ENCODE measurements at regions not wholly inside any gene's neighbourhood (a gene's known extent, or its start where the extent isn't known, plus 50 kb on each side); places are given as distances from the start of the nearest gene placed in this dataset.

GRCh38 chr9:79170643-79171042 is 401.1 kb upstream of the TLE4 start:
- H3K9me3 Mint-ChIP-seq (ENCODE audit: low read depth): no peaks in the 10 kb centered on the region
- CTCF ChIA-PET: no interaction called here
- ATAC-seq (no peak), DNase-seq (no peak)
- intact Hi-C loops (cut with DNase I, micrococcal nuclease): no loop called here
- H3K27ac Mint-ChIP-seq: no peak overlapping the region
- no peak overlapping the region for H3K4me3 Mint-ChIP-seq
- no peaks in the 10 kb centered on the region for H3K4me1 Mint-ChIP-seq
- POLR2A ChIA-PET: no interaction called here
- H3K36me3 Mint-ChIP-seq (ENCODE audit: low read depth): no peaks in the 10 kb centered on the region
- H3K27me3 Mint-ChIP-seq: no peaks in the 10 kb centered on the region

GRCh38 chr9:79173932-79174331 is 397.8 kb upstream of the TLE4 start:
- H3K4me3 Mint-ChIP-seq: no peak overlapping the region
- no peaks in the 10 kb centered on the region for H3K36me3 Mint-ChIP-seq (ENCODE audit: low read depth)
- ChIA-PET POLR2A (no interaction called here), CTCF (no interaction called here)
- ATAC-seq: no peak
- H3K4me1 Mint-ChIP-seq: no peaks in the 10 kb centered on the region
- no peak for DNase-seq
- no peaks in the 10 kb centered on the region for H3K9me3 Mint-ChIP-seq (ENCODE audit: low read depth)
- no peak overlapping the region for H3K27ac Mint-ChIP-seq
- intact Hi-C loops (cut with DNase I, micrococcal nuclease): no loop called here
- no peaks in the 10 kb centered on the region for H3K27me3 Mint-ChIP-seq

DNA sequence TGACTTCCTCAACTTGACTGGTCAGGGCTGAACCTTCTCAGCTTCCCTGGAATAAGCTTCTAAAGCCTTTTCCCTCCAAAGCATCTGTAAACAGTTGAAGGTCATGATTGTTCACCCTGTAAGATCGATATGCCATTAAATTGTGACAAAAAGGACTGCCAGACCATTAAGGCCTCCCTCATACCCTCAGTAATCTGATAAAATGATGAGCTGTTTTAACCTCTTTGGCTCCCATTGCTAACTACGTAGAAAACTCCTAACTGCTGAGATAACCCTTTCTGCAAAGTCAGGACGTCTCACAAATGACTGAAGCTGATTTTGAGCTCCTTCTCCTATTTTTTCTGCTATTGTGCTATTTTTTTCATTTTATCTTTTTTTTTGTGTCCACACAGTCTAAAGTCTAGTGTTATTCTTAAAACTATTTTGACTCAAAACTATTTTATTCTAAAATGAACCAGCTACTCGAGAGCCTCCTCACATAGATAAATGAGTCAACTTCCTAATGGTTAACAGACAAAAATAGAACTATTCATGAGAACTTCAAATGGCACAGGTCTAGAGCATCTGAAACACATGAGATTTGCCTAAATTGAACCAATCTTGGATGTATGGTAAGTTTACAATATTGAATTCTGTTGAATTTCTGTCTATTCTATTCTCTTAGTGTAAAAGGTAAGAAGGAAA is 395.6 kb upstream of the TLE4 start:
- POLR2A ChIA-PET: no interaction called here
- intact Hi-C loops (cut with DNase I, micrococcal nuclease): no loop called here
- CTCF ChIA-PET: interaction anchor here (0.9 kb wide), 1 partner anchor 48 kb away, joined by 3 read pairs; no protein-coding TSS in a partner anchor
- no peaks in the 10 kb centered on the region for H3K27me3 Mint-ChIP-seq
- H3K4me3 Mint-ChIP-seq: no peak overlapping the region
- no peaks in the 10 kb centered on the region for H3K36me3 Mint-ChIP-seq (ENCODE audit: low read depth)
- no peak for DNase-seq
- no peaks in the 10 kb centered on the region for H3K9me3 Mint-ChIP-seq (ENCODE audit: low read depth)
- no peak for ATAC-seq
- H3K27ac Mint-ChIP-seq: no peak overlapping the region
- H3K4me1 Mint-ChIP-seq: no peaks in the 10 kb centered on the region

- Mint-ChIP-seq H3K9me3 (ENCODE audit: low read depth) (no peaks in the 10 kb centered on the region), H3K4me3 (no peak overlapping the region), H3K4me1 (no peaks in the 10 kb centered on the region), H3K36me3 (ENCODE audit: low read depth) (no peaks in the 10 kb centered on the region), H3K27ac (no peak overlapping the region), H3K27me3 (no peaks in the 10 kb centered on the region)
- intact Hi-C loops (cut with DNase I, micrococcal nuclease): no loop called here
- ChIA-PET POLR2A (no interaction called here), CTCF (no interaction called here)
- ATAC-seq (no peak), DNase-seq (no peak)
Observed at GRCh38 chr9:79184831-79185230, 386.9 kb upstream of the TLE4 start.

DNA sequence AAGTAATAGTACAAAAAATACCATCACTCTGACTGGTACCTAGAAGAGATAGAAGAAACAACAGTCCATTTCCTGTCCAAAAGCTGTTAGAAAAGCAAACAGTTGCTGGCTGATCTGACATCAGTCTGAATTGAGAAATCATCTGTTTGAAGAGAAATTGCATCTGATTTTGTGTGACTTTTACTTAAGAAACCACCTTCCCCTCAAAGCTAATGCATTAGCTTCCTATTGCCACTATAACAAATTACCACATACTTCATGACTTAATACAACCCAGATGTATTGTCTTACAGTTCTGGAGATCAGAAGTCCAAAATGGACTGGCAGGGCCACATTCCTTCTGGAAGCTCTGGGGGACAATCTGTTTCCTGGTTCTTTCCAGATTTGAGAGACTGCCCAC is 385.9 kb upstream of the TLE4 start:
- H3K4me3 Mint-ChIP-seq: no peak overlapping the region
- no peaks in the 10 kb centered on the region for H3K9me3 Mint-ChIP-seq (ENCODE audit: low read depth)
- CTCF ChIA-PET: no interaction called here

DNA sequence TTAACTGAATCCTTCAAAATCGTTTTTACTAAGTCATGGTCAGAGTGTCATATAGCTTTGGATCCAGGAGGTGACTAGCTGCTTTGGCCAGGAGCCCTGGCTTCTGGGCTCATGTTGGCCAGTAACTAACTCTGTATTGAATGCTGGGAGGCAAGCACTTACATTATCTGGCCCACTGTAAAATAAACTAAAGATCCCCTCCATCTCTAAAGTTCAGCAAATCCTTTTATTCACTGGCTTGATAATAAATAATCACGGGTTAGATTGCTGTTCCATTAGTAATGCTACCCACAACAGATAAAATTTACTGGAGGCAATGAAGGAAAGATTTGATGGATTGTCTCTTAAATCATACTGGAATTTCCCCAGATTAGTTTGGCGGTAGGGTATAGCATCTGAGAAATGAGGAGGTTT is 382.2 kb upstream of the TLE4 start:
- CTCF ChIA-PET: no interaction called here
- no peaks in the 10 kb centered on the region for H3K36me3 Mint-ChIP-seq (ENCODE audit: low read depth)
- POLR2A ChIA-PET: no interaction called here
- no peak overlapping the region for H3K27ac Mint-ChIP-seq
- no peak overlapping the region for H3K4me3 Mint-ChIP-seq
- H3K4me1 Mint-ChIP-seq: no peaks in the 10 kb centered on the region
- intact Hi-C loops (cut with DNase I, micrococcal nuclease): no loop called here
- no peaks in the 10 kb centered on the region for H3K27me3 Mint-ChIP-seq
- ATAC-seq (no peak), DNase-seq (no peak)
- no peaks in the 10 kb centered on the region for H3K9me3 Mint-ChIP-seq (ENCODE audit: low read depth)

More for the DNA sequence above, 385.9 kb upstream of the TLE4 start:
- Mint-ChIP-seq H3K27ac (no peak overlapping the region), H3K27me3 (no peaks in the 10 kb centered on the region), H3K4me1 (no peaks in the 10 kb centered on the region), H3K36me3 (ENCODE audit: low read depth) (no peaks in the 10 kb centered on the region)
- DNase-seq (no peak), ATAC-seq (no peak)
- POLR2A ChIA-PET: no interaction called here
- intact Hi-C loops (cut with DNase I, micrococcal nuclease): no loop called here

GRCh38 chr9:79193001-79193400 is 378.8 kb upstream of the TLE4 start:
- Mint-ChIP-seq H3K27me3 (peaks cover 2% of the 10 kb centered on the region), H3K36me3 (ENCODE audit: low read depth) (no peaks in the 10 kb centered on the region), H3K9me3 (ENCODE audit: low read depth) (no peaks in the 10 kb centered on the region), H3K27ac (no peak overlapping the region), H3K4me1 (no peaks in the 10 kb centered on the region), H3K4me3 (no peak overlapping the region)
- ChIA-PET CTCF (no interaction called here), POLR2A (no interaction called here)
- ATAC-seq: no peak
- intact Hi-C loops (cut with DNase I, micrococcal nuclease): no loop called here
- no peak for DNase-seq

DNA sequence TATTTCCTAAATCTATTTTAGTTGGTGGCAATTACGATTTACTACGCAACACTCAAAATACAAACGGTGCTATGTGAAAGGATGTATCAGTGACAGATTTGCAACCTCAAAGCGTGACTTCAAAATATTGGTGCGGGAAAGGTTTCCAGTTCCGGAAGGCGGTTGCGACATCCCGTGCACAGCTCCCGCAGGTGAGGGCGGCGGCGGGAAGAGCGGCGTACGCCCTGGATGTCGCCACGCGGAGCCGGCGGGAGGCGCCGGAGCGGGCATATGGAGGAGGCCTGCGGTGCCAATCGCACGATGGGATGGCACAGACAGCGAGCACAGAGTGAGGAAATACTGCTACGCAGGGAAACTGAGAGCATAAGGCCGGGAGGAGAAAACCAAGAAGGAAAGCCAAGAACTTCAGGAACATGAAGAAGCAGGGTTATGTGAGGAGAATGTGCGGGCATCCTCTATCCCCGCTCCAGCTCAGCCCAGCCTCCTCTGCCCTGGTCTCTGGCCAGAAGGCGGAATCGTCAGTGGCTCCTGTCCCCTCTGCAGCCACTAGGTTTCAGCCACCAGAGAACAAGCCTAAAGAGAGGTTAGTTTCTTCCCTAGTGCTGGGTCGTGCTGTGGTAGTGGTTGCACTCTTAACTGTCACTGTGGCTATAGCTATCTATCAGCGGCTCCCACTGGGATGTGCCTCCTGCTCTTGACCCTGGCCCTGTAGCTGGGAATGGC is 378.1 kb upstream of the TLE4 start:
- H3K4me1 Mint-ChIP-seq: no peaks in the 10 kb centered on the region
- no peaks in the 10 kb centered on the region for H3K9me3 Mint-ChIP-seq (ENCODE audit: low read depth)
- CTCF ChIA-PET: interaction anchor here (0.6 kb wide), 1 partner anchor 210 kb away, joined by 3 read pairs; no protein-coding TSS in a partner anchor
- DNase-seq (no peak), ATAC-seq (no peak)
- no peaks in the 10 kb centered on the region for H3K36me3 Mint-ChIP-seq (ENCODE audit: low read depth)
- H3K27ac Mint-ChIP-seq: no peak overlapping the region
- H3K4me3 Mint-ChIP-seq: no peak overlapping the region
- peaks cover 2% of the 10 kb centered on the region for H3K27me3 Mint-ChIP-seq
- POLR2A ChIA-PET: no interaction called here
- intact Hi-C loops (cut with DNase I, micrococcal nuclease): no loop called here

- POLR2A ChIA-PET: no interaction called here
- no peaks in the 10 kb centered on the region for H3K4me1 Mint-ChIP-seq
- no peaks in the 10 kb centered on the region for H3K9me3 Mint-ChIP-seq (ENCODE audit: low read depth)
Observed at GRCh38 chr9:79195879-79196278, 375.9 kb upstream of the TLE4 start.

GRCh38 chr9:79196606-79197005 is 375.2 kb upstream of the TLE4 start:
- H3K27ac Mint-ChIP-seq: no peak overlapping the region
- H3K9me3 Mint-ChIP-seq (ENCODE audit: low read depth): no peaks in the 10 kb centered on the region
- POLR2A ChIA-PET: no interaction called here
- no peaks in the 10 kb centered on the region for H3K4me1 Mint-ChIP-seq
- intact Hi-C loops (cut with DNase I, micrococcal nuclease): loop anchor here in 1 of 2 experiments (5.0 kb wide), 1 partner anchor 49 kb away; no protein-coding TSS in a partner anchor
- H3K36me3 Mint-ChIP-seq (ENCODE audit: low read depth): no peaks in the 10 kb centered on the region
- ATAC-seq (no peak), DNase-seq (no peak)
- H3K4me3 Mint-ChIP-seq: no peak overlapping the region
- CTCF ChIA-PET: no interaction called here
- peaks cover 5% of the 10 kb centered on the region for H3K27me3 Mint-ChIP-seq

More at GRCh38 chr9:79195879-79196278, 375.9 kb upstream of the TLE4 start:
- no peaks in the 10 kb centered on the region for H3K36me3 Mint-ChIP-seq (ENCODE audit: low read depth)
- H3K27ac Mint-ChIP-seq: no peak overlapping the region
- H3K4me3 Mint-ChIP-seq: no peak overlapping the region
- no peak for ATAC-seq
- peaks cover 5% of the 10 kb centered on the region for H3K27me3 Mint-ChIP-seq
- intact Hi-C loops (cut with DNase I, micrococcal nuclease): loop anchor here in 1 of 2 experiments (5.0 kb wide), 1 partner anchor 49 kb away; no protein-coding TSS in a partner anchor
- CTCF ChIA-PET: no interaction called here
- no peak for DNase-seq

DNA sequence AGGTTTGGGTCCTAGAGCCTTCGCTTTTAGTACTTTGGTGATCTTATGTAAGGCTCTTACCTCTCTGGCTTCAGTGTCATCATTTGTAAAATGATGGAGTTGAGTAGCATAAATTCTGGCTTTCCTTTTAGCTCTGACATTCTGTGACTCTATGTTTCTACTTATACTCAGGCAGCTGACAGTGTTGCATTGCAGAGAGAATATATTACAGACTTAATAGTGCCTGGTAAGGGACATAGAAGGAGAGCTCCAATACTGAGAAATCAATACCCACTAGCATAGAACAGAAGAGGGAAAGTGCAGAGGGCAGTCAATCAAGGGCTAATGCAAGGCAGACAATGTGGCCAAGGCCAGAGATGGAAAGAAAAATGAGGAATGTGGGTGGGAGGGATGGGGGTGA is 371.4 kb upstream of the TLE4 start:
- no peak overlapping the region for H3K4me3 Mint-ChIP-seq
- DNase-seq (no peak), ATAC-seq (no peak)
- H3K36me3 Mint-ChIP-seq (ENCODE audit: low read depth): no peaks in the 10 kb centered on the region
- peaks cover 8% of the 10 kb centered on the region for H3K27me3 Mint-ChIP-seq
- H3K9me3 Mint-ChIP-seq (ENCODE audit: low read depth): no peaks in the 10 kb centered on the region
- H3K4me1 Mint-ChIP-seq: no peaks in the 10 kb centered on the region
- ChIA-PET POLR2A (no interaction called here), CTCF (no interaction called here)
- H3K27ac Mint-ChIP-seq: no peak overlapping the region
- intact Hi-C loops (cut with DNase I, micrococcal nuclease): no loop called here

DNA sequence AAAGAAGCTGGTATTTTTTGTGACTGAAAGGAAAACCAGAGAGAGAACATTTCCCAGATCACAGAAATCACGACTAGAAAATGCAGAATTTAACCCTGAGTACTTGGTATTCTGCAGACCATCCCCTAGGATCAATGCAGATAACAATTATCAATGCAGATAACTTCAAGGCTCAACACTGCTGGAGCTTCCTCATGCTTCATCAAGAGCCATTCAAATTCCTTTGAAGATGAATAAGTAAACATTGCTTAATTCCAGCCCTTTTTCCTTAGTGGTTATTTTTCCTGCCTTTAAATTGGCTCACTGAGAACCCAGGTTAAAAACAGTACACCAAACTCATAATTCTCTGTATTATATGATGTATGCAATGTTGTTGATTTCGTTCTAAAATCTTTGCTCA is 370.1 kb upstream of the TLE4 start:
- Mint-ChIP-seq H3K4me3 (no peak overlapping the region), H3K36me3 (ENCODE audit: low read depth) (no peaks in the 10 kb centered on the region), H3K9me3 (ENCODE audit: low read depth) (no peaks in the 10 kb centered on the region), H3K4me1 (no peaks in the 10 kb centered on the region), H3K27ac (no peak overlapping the region), H3K27me3 (peaks cover 9% of the 10 kb centered on the region)
- CTCF ChIA-PET: no interaction called here
- ATAC-seq: no peak
- intact Hi-C loops (cut with DNase I, micrococcal nuclease): no loop called here
- POLR2A ChIA-PET: no interaction called here
- DNase-seq: no peak
